ENCODE measurements at regions not wholly inside any gene's neighbourhood (a gene's known extent, or its start where the extent isn't known, plus 50 kb on each side); places are given as distances from the start of the nearest gene placed in this dataset.

DNA sequence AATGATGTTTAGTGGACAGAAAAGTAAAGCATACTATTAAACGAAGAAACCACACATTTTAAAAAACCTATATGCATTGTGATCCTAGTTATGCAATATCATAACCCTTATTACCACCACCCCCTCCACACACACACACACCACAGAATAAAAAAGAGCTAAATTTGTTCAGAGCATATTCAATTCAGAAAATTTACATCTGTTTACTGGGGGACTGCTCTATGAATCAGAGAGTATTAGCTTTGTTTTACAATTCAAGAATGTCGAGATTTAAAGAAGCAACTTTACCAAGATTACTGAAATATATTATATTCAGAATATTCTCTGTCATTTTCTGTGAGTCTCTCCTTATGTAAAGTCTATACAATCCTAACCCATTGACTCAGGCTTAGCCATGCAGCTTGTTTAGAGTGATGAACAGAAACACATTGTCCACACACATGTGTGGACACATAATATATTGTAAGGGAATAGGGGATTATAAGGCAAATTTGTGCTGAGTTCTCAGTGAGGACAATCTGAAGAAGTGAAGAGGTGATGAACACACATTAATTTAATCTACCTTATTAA is 369.6 kb upstream of the MARCKS start:
- TF ChIP-seq, protein P1, sequence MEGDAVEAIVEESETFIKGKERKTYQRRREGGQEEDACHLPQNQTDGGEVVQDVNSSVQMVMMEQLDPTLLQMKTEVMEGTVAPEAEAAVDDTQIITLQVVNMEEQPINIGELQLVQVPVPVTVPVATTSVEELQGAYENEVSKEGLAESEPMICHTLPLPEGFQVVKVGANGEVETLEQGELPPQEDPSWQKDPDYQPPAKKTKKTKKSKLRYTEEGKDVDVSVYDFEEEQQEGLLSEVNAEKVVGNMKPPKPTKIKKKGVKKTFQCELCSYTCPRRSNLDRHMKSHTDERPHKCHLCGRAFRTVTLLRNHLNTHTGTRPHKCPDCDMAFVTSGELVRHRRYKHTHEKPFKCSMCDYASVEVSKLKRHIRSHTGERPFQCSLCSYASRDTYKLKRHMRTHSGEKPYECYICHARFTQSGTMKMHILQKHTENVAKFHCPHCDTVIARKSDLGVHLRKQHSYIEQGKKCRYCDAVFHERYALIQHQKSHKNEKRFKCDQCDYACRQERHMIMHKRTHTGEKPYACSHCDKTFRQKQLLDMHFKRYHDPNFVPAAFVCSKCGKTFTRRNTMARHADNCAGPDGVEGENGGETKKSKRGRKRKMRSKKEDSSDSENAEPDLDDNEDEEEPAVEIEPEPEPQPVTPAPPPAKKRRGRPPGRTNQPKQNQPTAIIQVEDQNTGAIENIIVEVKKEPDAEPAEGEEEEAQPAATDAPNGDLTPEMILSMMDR (IDR thresholded peaks at IDR 0.05; ENCODE audit: insufficient read depth, low read length): no peak
- TF ChIP-seq POLR2AphosphoS5 (IDR thresholded peaks at IDR 0.05; ENCODE audit: low read depth): no peak
